GM12892 (cell line): ENCODE measurements at regions not wholly inside any gene's neighbourhood (a gene's known extent, or its start where the extent isn't known, plus 50 kb on each side); places are given as distances from the start of the nearest gene placed in this dataset.
"Not testable (repeated sequence)": the region's sequence is repeated elsewhere in the genome, so short reads cannot be mapped to it uniquely, and the experiment has no call there.

Experiments used
- POLR2A ChIP-seq: IDR thresholded peaks from 2 replicates; pipeline ENCODE4 v1.6.1; 2011; ENCODE audit warnings: low read depth, low read length, control low read depth
- POLR2AphosphoS5 ChIP-seq: IDR thresholded peaks from 2 replicates; pipeline ENCODE4 v1.6.1; 2011; ENCODE audit warnings: low read depth, low read length, control low read depth
- TAF1 ChIP-seq: IDR thresholded peaks from 2 replicates; pipeline ENCODE4 v1.6.1; 2011; ENCODE audit warnings: low read depth, mild to moderate bottlenecking, control low read depth, low read length, borderline replicate concordance

DNA sequence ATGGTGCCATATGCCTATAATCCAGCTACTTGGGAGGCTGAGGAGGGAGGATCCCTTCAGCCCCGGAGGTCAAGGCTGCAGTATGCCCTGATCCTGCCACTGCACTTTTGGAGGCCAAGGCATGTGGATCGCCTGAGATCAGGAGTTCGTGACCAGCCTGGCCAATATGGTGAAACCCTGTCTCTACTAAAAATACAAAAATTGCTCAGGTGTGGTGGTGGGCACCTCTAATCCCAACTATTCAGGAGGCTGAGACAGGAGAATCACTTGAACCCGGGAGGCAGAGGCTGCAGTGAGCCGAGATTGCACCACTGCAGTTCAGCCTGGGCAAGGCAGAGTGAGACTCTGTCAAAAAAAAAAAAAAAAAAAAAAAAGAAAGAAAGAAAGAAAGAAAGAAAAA lies 390.5 kb downstream of the CNTNAP3B start:
- TF ChIP-seq POLR2A, POLR2AphosphoS5, TAF1: not testable (repeated sequence)
